GM10248 (cell line): ENCODE measurements at regions not wholly inside any gene's neighbourhood (a gene's known extent, or its start where the extent isn't known, plus 50 kb on each side); places are given as distances from the start of the nearest gene placed in this dataset.

Experiments used
- CTCF ChIA-PET: fragments of 300-600 bp; sonication (Branson Sonifier 250); formaldehyde crosslinking; extraction: SDS; loops from one replicate; lab custom pipeline; 2021; ENCODE audit warnings: antibody characterized with exemption; lab: Yijun Ruan, JAX
- POLR2A ChIA-PET: fragments of 350-650 bp; sonication (Branson Sonifier 250); formaldehyde crosslinking; extraction: SDS; loops from one replicate; lab custom pipeline; 2020; ENCODE audit warnings: antibody characterized with exemption; lab: Yijun Ruan, JAX
- DNase-seq: peaks from one replicate; pipeline ENCODE4 v3.0.0; 2012; ENCODE audit errors: extremely low spot score
- CTCF ChIP-seq: IDR thresholded peaks from 2 replicates; pipeline ENCODE4 v1.5.1; 2012; ENCODE audit warnings: mild to moderate bottlenecking, low read depth; ENCODE audit errors: extremely low read depth, missing control alignments, control extremely low read depth

- CTCF ChIA-PET, result no interaction called here
- POLR2A ChIA-PET, result no interaction called here
- DNase-seq, result peak; percentile 9
- no peak for TF ChIP-seq CTCF
Observed at GRCh38 chr1:65525266-65526048, 105.0 kb downstream of the LEPR start.

GRCh38 chr1:65526049-65526556, 105.6 kb downstream of the LEPR start:
- TF ChIP-seq CTCF, result no peak
- CTCF ChIA-PET, result no interaction called here
- DNase-seq, result no peak
- POLR2A ChIA-PET, result no interaction called here

- no peak for TF ChIP-seq CTCF
- POLR2A ChIA-PET, result no interaction called here
- no peak for DNase-seq
- CTCF ChIA-PET, result no interaction called here
Observed at GRCh38 chr1:65527190-65527589, 106.7 kb downstream of the LEPR start.

GRCh38 chr1:65527707-65528503, 107.4 kb downstream of the LEPR start:
- ChIA-PET CTCF (no interaction called here), POLR2A (no interaction called here)
- DNase-seq, result no peak
- no peak for TF ChIP-seq CTCF

- TF ChIP-seq CTCF, result no peak
- ChIA-PET POLR2A (no interaction called here), CTCF (no interaction called here)
- no peak for DNase-seq
Observed at GRCh38 chr1:65531972-65532570, 111.6 kb downstream of the LEPR start.

- DNase-seq, result no peak
- ChIA-PET POLR2A (interaction anchor here (0.8 kb wide), 1 partner anchor 66 kb away, joined by 3 read pairs; no protein-coding TSS in a partner anchor), CTCF (no interaction called here)
- TF ChIP-seq CTCF, result no peak
Observed at GRCh38 chr1:65535981-65536380, 115.5 kb downstream of the LEPR start.
